Thymus (tissue), 11 donors: ENCODE measurements at regions not wholly inside any gene's neighbourhood (a gene's known extent, or its start where the extent isn't known, plus 50 kb on each side); places are given as distances from the start of the nearest gene placed in this dataset.

Source experiments
- DNase-seq, 9 donors: peaks; one replicate each; pipeline ENCODE4 v3.0.0-alpha.2; 2013; ENCODE audit warnings: low spot score in 9 of 9, low read depth in 6 of 9, missing footprints in 1 of 9
- H3K27ac ChIP-seq, 2 donors: one replicate each; pipeline ENCODE4 v1.5.1; 2013; ENCODE audit warnings: control low read depth in 1 of 2, low read depth in 1 of 2, low read length in 1 of 2, mild to moderate bottlenecking in 1 of 2, moderate library complexity in 1 of 2
- H3K27me3 ChIP-seq, 2 donors: one replicate each; pipeline ENCODE4 v1.5.1; 2013; ENCODE audit warnings: low read length in 1 of 2; ENCODE audit not compliant: control insufficient read depth in 2 of 2, insufficient read depth in 1 of 2
- H3K36me3 ChIP-seq, 2 donors: one replicate each; pipeline ENCODE4 v1.5.1; 2013; ENCODE audit warnings: low read length in 1 of 2, mild to moderate bottlenecking in 1 of 2, moderate library complexity in 1 of 2; ENCODE audit not compliant: control insufficient read depth in 2 of 2, insufficient read depth in 2 of 2
- H3K4me1 ChIP-seq, 2 donors: one replicate each; pipeline ENCODE4 v1.5.1; 2013; ENCODE audit warnings: low read length in 2 of 2; ENCODE audit not compliant: control insufficient read depth in 2 of 2, insufficient read depth in 2 of 2
- H3K4me3 ChIP-seq, 2 donors: one replicate each; pipeline ENCODE4 v1.5.1; 2013; ENCODE audit warnings: low read length in 2 of 2, control low read depth in 1 of 2, mild to moderate bottlenecking in 1 of 2
- H3K9me3 ChIP-seq, 2 donors: one replicate each; pipeline ENCODE4 v1.5.1; 2013; ENCODE audit warnings: low read length in 1 of 2, mild to moderate bottlenecking in 1 of 2; ENCODE audit not compliant: control insufficient read depth in 2 of 2, insufficient read depth in 1 of 2
- WGBS: extraction: QIAGEN DNeasy Blood & Tissue Kit; methylation state at CpG from one replicate; pipeline ENCODE4 v1.1.7; 2013; 5-methylcytosine and 5-hydroxymethylcytosine counted together
- donor health status: healthy.

- no peaks in the 10 kb centered on the region for H3K27me3 ChIP-seq
- WGBS = 84% methylated on average over 4 of the region's 4 CpGs
- DNase-seq = no peak
- H3K4me3 ChIP-seq = no peak overlapping the region
- no peaks in the 10 kb centered on the region for H3K9me3 ChIP-seq
- no peak overlapping the region for H3K27ac ChIP-seq
- no peaks in the 10 kb centered on the region for H3K36me3 ChIP-seq
- H3K4me1 ChIP-seq = no peaks in the 10 kb centered on the region
Observed at GRCh38 chr6:71047417-71047816, 90.6 kb upstream of the B3GAT2 start.

DNA sequence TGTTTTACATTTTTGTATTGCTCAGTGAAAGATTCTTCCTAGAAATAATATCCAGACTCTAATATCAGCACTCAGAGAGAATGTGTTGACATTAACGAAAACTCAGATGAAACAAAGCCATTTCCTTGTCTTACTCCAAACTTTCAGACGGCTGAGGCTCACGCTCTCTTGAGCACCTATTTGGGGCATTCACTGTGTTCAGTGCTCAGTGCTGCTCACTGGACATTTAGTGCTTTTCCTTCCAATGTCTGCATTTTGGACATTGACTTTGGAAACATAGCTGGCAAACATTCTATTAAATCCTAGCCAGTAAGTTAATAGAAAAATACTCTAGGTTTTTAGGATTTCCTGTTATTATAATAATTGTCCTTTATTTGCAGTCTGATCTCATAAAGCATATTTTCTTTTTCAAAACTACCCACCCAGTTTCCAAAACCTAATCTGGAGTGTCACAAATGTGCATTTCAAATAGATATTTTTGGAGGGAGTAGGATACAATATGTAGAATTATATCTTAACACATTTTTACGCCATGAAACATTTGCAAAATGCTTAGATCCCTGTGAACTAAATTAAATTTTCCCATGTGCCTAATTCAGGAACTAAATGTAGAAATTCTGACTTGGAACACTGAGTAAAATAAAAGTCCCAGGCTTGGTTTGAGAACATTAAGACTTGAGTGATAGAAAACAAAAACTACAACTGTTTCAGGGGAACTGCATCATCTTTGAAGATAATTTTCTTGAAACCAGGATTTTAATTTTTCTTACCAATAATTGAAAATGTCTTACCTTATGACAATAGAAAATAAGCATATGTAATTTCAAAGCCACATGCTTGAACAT, 91.7 kb upstream of the B3GAT2 start:
- WGBS = 93% methylated on average over 4 of the region's 4 CpGs
- H3K9me3 ChIP-seq = no peaks in the 10 kb centered on the region
- no peaks in the 10 kb centered on the region for H3K4me1 ChIP-seq
- H3K27me3 ChIP-seq = no peaks in the 10 kb centered on the region
- no peak overlapping the region for H3K27ac ChIP-seq
- DNase-seq = no peak
- H3K36me3 ChIP-seq = no peaks in the 10 kb centered on the region
- H3K4me3 ChIP-seq = no peak overlapping the region

GRCh38 chr6:71049198-71049770, 92.4 kb upstream of the B3GAT2 start:
- Histone ChIP-seq H3K9me3 (no peaks in the 10 kb centered on the region), H3K36me3 (no peaks in the 10 kb centered on the region), H3K4me1 (no peaks in the 10 kb centered on the region), H3K27ac (no peak overlapping the region), H3K27me3 (no peaks in the 10 kb centered on the region), H3K4me3 (no peak overlapping the region)
- DNase-seq = no peak
- 98% methylated on average over 3 of the region's 3 CpGs for WGBS

DNA sequence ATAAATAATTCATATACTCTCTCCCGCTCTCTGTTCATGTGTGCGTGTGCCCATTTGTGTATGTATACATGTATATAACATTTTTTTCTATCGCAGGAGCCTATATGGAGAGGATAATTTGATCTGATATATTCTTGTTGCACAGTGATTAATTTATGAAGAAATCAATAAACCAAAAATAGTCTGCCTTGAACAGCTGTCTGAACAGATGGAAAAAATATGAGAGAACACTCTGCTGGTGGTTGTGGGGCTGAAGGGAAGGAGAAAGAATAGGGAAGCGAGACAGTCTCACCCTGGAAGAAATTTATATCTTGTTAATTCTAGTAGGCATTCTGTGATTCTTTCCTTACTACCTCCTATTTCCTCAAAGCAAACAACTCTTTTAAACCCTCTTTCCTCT, 96.6 kb upstream of the B3GAT2 start:
- Histone ChIP-seq H3K4me3 (no peak overlapping the region), H3K9me3 (no peaks in the 10 kb centered on the region), H3K4me1 (no peaks in the 10 kb centered on the region), H3K27me3 (no peaks in the 10 kb centered on the region), H3K27ac (no peak overlapping the region), H3K36me3 (no peaks in the 10 kb centered on the region)
- no peak for DNase-seq
- WGBS = 97% methylated on average over 4 of the region's 4 CpGs

GRCh38 chr6:71056656-71057055, 99.8 kb upstream of the B3GAT2 start:
- 44% methylated on average over 2 of the region's 2 CpGs for WGBS
- H3K4me3 ChIP-seq = no peak overlapping the region
- no peak for DNase-seq
- H3K27ac ChIP-seq = no peak overlapping the region
- H3K36me3 ChIP-seq = no peaks in the 10 kb centered on the region
- H3K9me3 ChIP-seq = no peaks in the 10 kb centered on the region
- H3K4me1 ChIP-seq = no peaks in the 10 kb centered on the region
- no peaks in the 10 kb centered on the region for H3K27me3 ChIP-seq

DNA sequence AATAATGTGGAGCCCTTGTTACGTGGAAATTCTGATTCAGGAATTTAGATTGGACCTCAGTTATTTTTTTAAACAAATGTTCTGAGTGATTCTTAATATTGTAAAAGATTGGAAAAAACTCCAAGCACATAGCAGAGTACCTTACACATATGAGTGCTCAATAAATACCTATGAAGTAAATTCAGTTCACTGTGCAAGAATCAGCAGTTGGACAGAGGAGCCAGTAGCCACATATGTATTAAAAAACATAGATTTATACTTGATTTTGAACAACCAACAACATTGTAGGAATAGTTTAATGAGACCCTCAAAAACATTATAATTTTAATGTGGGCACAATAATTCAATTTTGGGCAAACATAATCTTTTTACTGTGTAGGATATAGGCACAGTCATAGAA, 109.3 kb upstream of the B3GAT2 start:
- WGBS = 92% methylated on average over 1 of the region's 1 CpG
- Histone ChIP-seq H3K27ac (no peak overlapping the region), H3K4me1 (no peaks in the 10 kb centered on the region), H3K4me3 (no peak overlapping the region), H3K9me3 (no peaks in the 10 kb centered on the region), H3K36me3 (no peaks in the 10 kb centered on the region), H3K27me3 (no peaks in the 10 kb centered on the region)
- no peak for DNase-seq

DNA sequence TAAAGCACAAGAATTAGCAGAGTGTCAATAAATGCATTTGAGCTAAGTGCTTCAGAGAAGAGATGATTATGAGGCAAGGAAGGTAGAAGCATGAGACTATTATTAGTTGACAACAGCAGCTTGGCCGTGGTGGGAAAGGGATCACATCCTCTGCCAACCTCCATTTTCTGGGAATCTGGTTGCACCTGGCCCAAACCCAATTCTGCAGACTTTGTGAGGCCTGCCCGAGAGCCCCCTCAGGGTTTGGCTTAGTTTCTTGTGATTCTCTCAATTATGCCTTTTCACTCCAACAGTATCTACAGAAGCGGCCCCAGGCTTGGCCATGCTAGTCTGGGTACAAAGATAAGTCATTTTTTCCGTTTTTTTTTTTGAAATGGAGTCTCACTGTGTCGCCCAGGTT, 111.0 kb upstream of the B3GAT2 start:
- Histone ChIP-seq H3K27ac (no peak overlapping the region), H3K4me3 (no peak overlapping the region), H3K4me1 (no peaks in the 10 kb centered on the region), H3K27me3 (no peaks in the 10 kb centered on the region), H3K36me3 (no peaks in the 10 kb centered on the region), H3K9me3 (no peaks in the 10 kb centered on the region)
- 96% methylated on average over 5 of the region's 5 CpGs for WGBS
- no peak for DNase-seq

- Histone ChIP-seq H3K27me3 (no peaks in the 10 kb centered on the region), H3K9me3 (no peaks in the 10 kb centered on the region), H3K4me1 (no peaks in the 10 kb centered on the region), H3K4me3 (no peak overlapping the region), H3K27ac (no peak overlapping the region), H3K36me3 (no peaks in the 10 kb centered on the region)
- DNase-seq = no peak
- WGBS = 90% methylated on average over 3 of the region's 3 CpGs
Observed at GRCh38 chr6:71072508-71072907, 115.6 kb upstream of the B3GAT2 start.

DNA sequence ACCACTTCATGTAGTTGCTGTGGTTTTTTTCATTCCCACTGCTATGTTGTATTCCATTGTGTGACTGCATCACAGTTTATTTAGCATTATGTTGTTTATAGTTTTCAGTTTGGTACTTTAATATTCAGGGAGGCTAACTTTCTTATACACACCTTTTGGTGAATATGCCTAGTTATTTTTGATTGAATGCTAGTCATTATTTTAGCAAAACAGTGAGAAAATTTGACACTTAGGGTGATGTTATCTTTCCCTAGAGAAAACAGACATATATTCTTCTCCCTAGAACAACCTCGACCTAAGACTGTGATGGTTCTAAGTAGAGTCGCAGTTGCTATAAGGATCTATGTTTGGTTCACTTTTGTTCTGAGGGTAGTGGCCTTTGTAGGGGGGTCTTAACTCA, 120.8 kb upstream of the B3GAT2 start:
- no peak overlapping the region for H3K4me3 ChIP-seq
- no peak overlapping the region for H3K27ac ChIP-seq
- no peaks in the 10 kb centered on the region for H3K4me1 ChIP-seq
- H3K9me3 ChIP-seq = no peaks in the 10 kb centered on the region
- no peaks in the 10 kb centered on the region for H3K36me3 ChIP-seq
- no peaks in the 10 kb centered on the region for H3K27me3 ChIP-seq
- WGBS = 94% methylated on average over 2 of the region's 2 CpGs
- no peak for DNase-seq
